Psoas muscle (tissue), 7 donors: ENCODE measurements at regions not wholly inside any gene's neighbourhood (a gene's known extent, or its start where the extent isn't known, plus 50 kb on each side); places are given as distances from the start of the nearest gene placed in this dataset.

Experiments used
- ATAC-seq, 4 donors: fragments of 200-7000 bp; cut with Tn5 transposase; one replicate each; pipeline ENCODE4 v1.9.1; 2020; ENCODE audit warnings: moderate library complexity in 3 of 4, mild to moderate bottlenecking in 2 of 4
- DNase-seq, 2 donors: peaks; one replicate each; pipeline ENCODE4 v3.0.0-alpha.2; 2020
- H3K27ac ChIP-seq: fragments of 200-600 bp; one replicate; pipeline ENCODE4 v1.8.0; 2022
- H3K27me3 ChIP-seq, 3 donors: fragments of 200-600 bp in 1 of 3; one replicate each; pipeline versions ENCODE4 v1.6.1 to v1.8.0; 2013 to 2022; ENCODE audit warnings: low read length in 2 of 3, mild to moderate bottlenecking in 2 of 3, moderate library complexity in 1 of 3; ENCODE audit not compliant: insufficient read depth in 3 of 3
- H3K36me3 ChIP-seq, 2 donors: fragments of 200-600 bp in 1 of 2; one replicate each; pipeline versions ENCODE4 v1.6.1 to v1.8.0; 2013 to 2022; ENCODE audit warnings: low read depth in 1 of 2, mild to moderate bottlenecking in 1 of 2, moderate library complexity in 1 of 2; ENCODE audit not compliant: insufficient read depth in 1 of 2
- H3K4me1 ChIP-seq: fragments of 200-600 bp; one replicate; pipeline ENCODE4 v1.8.0; 2022
- H3K4me3 ChIP-seq: fragments of 200-600 bp; one replicate; pipeline ENCODE4 v1.8.0; 2022; ENCODE audit warnings: mild to moderate bottlenecking
- H3K9me3 ChIP-seq: fragments of 200-600 bp; one replicate; pipeline ENCODE4 v1.8.0; 2022
- WGBS, 3 donors: extraction: QIAGEN DNeasy Blood & Tissue Kit; methylation state at CpG; one replicate each; pipeline versions ENCODE4 v1.1.6 to v1.1.7; 2013; 5-methylcytosine and 5-hydroxymethylcytosine counted together
- intact Hi-C, 2 donors: fragments of 100-400 bp; cut with DNase I; formaldehyde crosslinking; loops; one replicate each; pipeline versions ENCODE4 v1.11.0 to v1.14.2; 2022
- TF ChIP-seq, protein P1 (sequence below): fragments of 200-600 bp; IDR thresholded peaks from one replicate; pipeline ENCODE4 v1.8.0; 2022; ENCODE audit warnings: antibody characterized with exemption
- donor health status: healthy with polysubstance abuse.
- donor health status: DM: no; HTN: no; CAD: no; lungs with moderate emphysema.
- donor health status: Bipolar disorder and iron deficiency.
- donor health status: healthy.
- donor health status: DM: yes; HTN: yes; CAD: no.
- donor health status: DM: no; HTN: no; CAD: no.
- donor health status: DM: yes; HTN: yes; CAD: no.

DNA sequence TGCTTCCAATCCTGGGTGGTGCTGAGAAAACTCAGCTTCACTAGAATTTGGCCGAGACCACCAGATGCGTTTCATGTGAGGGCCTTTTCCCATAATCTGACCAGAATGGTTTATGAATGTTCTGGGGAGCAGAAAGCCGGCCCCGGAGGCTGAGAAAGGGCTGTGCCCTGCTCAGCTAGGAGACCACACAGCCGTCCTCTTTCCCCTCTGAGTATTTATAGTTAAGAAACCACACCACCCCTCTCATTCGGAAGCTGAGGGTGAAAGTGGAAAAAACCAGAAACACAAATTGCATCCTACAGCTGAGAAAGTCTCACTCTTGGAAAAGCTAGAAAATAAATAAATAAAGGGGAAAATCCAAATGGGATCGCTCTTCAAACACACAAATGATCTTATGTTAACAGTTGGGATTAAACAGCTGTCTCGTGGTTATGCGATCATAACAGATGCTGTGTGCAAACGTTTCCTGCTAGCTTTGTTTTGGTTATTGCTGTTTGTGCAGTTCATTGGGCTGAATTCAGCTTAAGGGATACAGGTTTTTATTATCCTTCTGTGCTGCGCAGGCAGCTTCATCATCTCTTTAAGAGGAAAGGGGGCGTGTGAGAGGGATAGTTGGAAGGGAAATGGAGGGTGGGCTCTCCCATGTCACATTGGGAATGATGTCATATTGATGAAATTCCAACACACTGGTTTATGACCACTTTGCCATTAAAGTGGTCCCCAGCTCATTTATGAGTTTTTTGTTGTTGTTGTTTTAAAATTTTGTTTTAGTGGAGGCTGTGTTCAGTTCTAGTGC lies 1026.2 kb upstream of the NR2F2 start:
- Histone ChIP-seq H3K4me1 (peaks cover 4% of the 10 kb centered on the region), H3K27ac (peak overlapping the region; percentile 68), H3K36me3 (no peaks in the 10 kb centered on the region), H3K9me3 (no peaks in the 10 kb centered on the region), H3K4me3 (no peak overlapping the region), H3K27me3 (peaks cover 0 to 2% (median 0%) of the 10 kb centered on the region in 3 donors)
- intact Hi-C loops = no loop called here
- ATAC-seq = no peak
- WGBS, 3 donors = 6 to 8% (median 6%) methylated on average over 12 of the region's 12 CpGs
- no peak for DNase-seq
- TF ChIP-seq, protein P1, sequence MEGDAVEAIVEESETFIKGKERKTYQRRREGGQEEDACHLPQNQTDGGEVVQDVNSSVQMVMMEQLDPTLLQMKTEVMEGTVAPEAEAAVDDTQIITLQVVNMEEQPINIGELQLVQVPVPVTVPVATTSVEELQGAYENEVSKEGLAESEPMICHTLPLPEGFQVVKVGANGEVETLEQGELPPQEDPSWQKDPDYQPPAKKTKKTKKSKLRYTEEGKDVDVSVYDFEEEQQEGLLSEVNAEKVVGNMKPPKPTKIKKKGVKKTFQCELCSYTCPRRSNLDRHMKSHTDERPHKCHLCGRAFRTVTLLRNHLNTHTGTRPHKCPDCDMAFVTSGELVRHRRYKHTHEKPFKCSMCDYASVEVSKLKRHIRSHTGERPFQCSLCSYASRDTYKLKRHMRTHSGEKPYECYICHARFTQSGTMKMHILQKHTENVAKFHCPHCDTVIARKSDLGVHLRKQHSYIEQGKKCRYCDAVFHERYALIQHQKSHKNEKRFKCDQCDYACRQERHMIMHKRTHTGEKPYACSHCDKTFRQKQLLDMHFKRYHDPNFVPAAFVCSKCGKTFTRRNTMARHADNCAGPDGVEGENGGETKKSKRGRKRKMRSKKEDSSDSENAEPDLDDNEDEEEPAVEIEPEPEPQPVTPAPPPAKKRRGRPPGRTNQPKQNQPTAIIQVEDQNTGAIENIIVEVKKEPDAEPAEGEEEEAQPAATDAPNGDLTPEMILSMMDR = no peak

DNA sequence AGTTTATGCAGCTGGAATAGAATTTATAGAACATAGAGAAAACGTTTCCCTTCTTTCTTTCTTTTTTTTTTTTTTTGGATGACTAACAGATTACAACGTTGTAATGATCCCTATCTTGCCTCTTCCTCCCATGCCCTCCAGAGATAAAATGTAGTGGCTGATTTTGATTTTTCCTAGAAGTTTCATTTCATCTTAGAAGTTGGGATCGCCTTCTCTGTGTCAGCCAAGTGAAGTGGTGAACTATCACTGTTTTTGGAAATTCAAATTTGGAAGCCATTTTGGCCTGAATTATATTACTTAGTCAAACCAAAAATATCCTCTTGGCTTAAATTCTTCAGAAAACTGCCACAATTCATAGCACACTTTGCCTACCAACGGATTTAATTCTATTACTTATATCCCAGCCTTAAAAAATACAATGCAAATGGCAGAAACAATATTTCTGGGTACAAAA lies 1025.5 kb upstream of the NR2F2 start:
- Histone ChIP-seq H3K27ac (peak overlapping the region; percentile 51), H3K36me3 (no peaks in the 10 kb centered on the region), H3K27me3 (peaks cover 0 to 2% (median 0%) of the 10 kb centered on the region in 3 donors), H3K9me3 (no peaks in the 10 kb centered on the region), H3K4me3 (no peak overlapping the region), H3K4me1 (peaks cover 4% of the 10 kb centered on the region)
- TF ChIP-seq, protein P1 = no peak
- ATAC-seq = no peak
- DNase-seq = no peak
- 30 to 38% (median 30%) methylated on average over 4 of the region's 4 CpGs for WGBS, 3 donors
- intact Hi-C loops = no loop called here

DNA sequence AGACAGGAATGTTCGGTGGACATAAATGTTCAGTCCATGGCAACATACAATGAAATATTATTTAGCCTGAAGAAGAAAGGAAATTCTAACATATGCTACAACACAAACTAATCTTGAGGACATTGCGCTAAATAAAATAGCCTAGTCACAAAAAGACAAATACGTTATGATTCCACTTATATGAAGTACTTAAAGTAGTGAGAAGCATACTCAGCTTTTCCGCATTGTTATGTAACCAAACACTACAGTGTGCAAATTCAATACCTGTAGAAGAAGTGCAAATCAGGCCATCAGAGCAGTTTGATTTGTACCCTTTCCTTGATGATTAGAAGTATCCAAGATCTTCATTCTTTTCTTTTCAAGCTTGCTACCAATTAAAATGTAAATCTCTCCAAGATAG lies 1023.4 kb upstream of the NR2F2 start:
- ATAC-seq (no peak), DNase-seq (no peak)
- Histone ChIP-seq H3K27ac (no peak overlapping the region), H3K9me3 (no peaks in the 10 kb centered on the region), H3K4me3 (no peak overlapping the region), H3K27me3 (peaks cover 0 to 2% (median 0%) of the 10 kb centered on the region in 3 donors), H3K4me1 (peaks cover 4% of the 10 kb centered on the region), H3K36me3 (no peaks in the 10 kb centered on the region)
- TF ChIP-seq, protein P1 = no peak
- intact Hi-C loops = no loop called here
- WGBS, 3 donors = 98 to 99% (median 98%) methylated on average over 4 of the region's 4 CpGs

DNA sequence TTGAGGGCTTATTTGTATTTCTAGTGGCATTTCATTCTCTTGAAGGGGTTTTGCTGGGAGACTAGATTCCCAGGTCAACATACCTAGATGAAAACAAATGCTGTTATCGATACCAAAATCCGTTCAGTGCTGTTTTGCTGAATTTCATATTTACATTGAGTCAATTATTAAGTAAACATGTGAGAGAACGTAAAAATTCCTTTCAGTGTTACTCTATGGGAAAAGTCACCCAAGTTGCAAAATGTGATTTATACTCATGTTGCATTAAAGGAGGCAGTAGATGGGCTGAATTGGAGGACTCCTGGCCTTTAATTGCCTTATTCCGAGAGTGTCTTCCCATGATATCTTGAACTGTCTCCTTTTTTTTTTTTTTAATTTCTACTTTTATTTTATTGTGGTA lies 1011.3 kb upstream of the NR2F2 start:
- ATAC-seq = no peak

More for the DNA sequence above, 1011.3 kb upstream of the NR2F2 start:
- no peaks in the 10 kb centered on the region for H3K36me3 ChIP-seq
- intact Hi-C loops = no loop called here
- 93 to 94% (median 94%) methylated on average over 4 of the region's 4 CpGs for WGBS, 3 donors
- no peaks in the 10 kb centered on the region for H3K4me1 ChIP-seq
- H3K4me3 ChIP-seq = no peak overlapping the region
- peaks cover 0 to 8% (median 0%) of the 10 kb centered on the region in 3 donors for H3K27me3 ChIP-seq
- no peak overlapping the region for H3K27ac ChIP-seq
- no peaks in the 10 kb centered on the region for H3K9me3 ChIP-seq
- TF ChIP-seq, protein P1 = no peak
- no peak for DNase-seq
